Loucy (cell line): ENCODE measurements at regions not wholly inside any gene's neighbourhood (a gene's known extent, or its start where the extent isn't known, plus 50 kb on each side); places are given as distances from the start of the nearest gene placed in this dataset.

Experiments used
- H2AFZ ChIP-seq: fragments of 200-600 bp; sonication (generic); 2 replicates; pipeline ENCODE4 v1.6.0; 2016; ENCODE audit warnings: antibody characterized with exemption, mild to moderate bottlenecking, low read length, moderate library complexity
- H3F3A ChIP-seq: fragments of 200-600 bp; 2 replicates; pipeline ENCODE4 v1.6.0; 2016; ENCODE audit warnings: antibody characterized with exemption, low read depth, mild to moderate bottlenecking
- H3K27me3 ChIP-seq: fragments of 200-600 bp; sonication (generic); 2 replicates; pipeline ENCODE4 v1.6.1; 2014; ENCODE audit warnings: low read length, mild to moderate bottlenecking; ENCODE audit not compliant: insufficient read depth, poor library complexity, severe bottlenecking
- H3K36me3 ChIP-seq: fragments of 200-600 bp; sonication (generic); 2 replicates; pipeline ENCODE4 v1.6.1; 2016; ENCODE audit warnings: low read length; ENCODE audit not compliant: insufficient read depth
- H3K4me1 ChIP-seq: fragments of 200-600 bp; sonication (generic); 2 replicates; pipeline ENCODE4 v1.5.1; 2014; ENCODE audit warnings: low read length, mild to moderate bottlenecking; ENCODE audit not compliant: insufficient read depth, poor library complexity, severe bottlenecking
- H3K4me2 ChIP-seq: fragments of 200-600 bp; sonication (generic); 2 replicates; pipeline ENCODE4 v1.6.0; 2014; ENCODE audit warnings: antibody characterized with exemption, low read length, low read depth, mild to moderate bottlenecking; ENCODE audit not compliant: poor library complexity, severe bottlenecking
- H3K4me3 ChIP-seq: fragments of 200-600 bp; sonication (generic); 2 replicates; pipeline ENCODE4 v1.5.1; 2014; ENCODE audit warnings: low read length, mild to moderate bottlenecking, mixed read lengths; ENCODE audit not compliant: poor library complexity, severe bottlenecking
- H3K79me2 ChIP-seq: fragments of 200-600 bp; sonication (generic); 2 replicates; pipeline ENCODE4 v1.6.1; 2014; ENCODE audit warnings: low read length; ENCODE audit not compliant: insufficient read depth
- H3K9ac ChIP-seq: fragments of 200-600 bp; sonication (generic); 2 replicates; pipeline ENCODE4 v1.6.0; 2014; ENCODE audit warnings: mild to moderate bottlenecking, low read depth, low read length, moderate library complexity; ENCODE audit not compliant: poor library complexity, severe bottlenecking
- H3K9me2 ChIP-seq: fragments of 200-600 bp; sonication (generic); replicated peaks from 2 replicates; pipeline ENCODE4 v1.6.1; 2016; ENCODE audit warnings: low read depth, low read length, mixed read lengths
- H3K9me3 ChIP-seq: fragments of 200-600 bp; sonication (generic); 2 replicates; pipeline ENCODE4 v1.6.1; 2014; ENCODE audit warnings: mild to moderate bottlenecking, antibody characterized with exemption, low read length, low read depth; ENCODE audit not compliant: insufficient read depth
- H4K20me1 ChIP-seq: fragments of 200-600 bp; sonication (generic); 2 replicates; pipeline ENCODE4 v1.6.0; 2014; ENCODE audit warnings: antibody characterized with exemption, low read length, mild to moderate bottlenecking; ENCODE audit not compliant: insufficient read depth, poor library complexity, severe bottlenecking
- EZH2phosphoT487 ChIP-seq: fragments of 200-600 bp; IDR thresholded peaks from 2 replicates; pipeline ENCODE4 v1.6.1; 2018; ENCODE audit warnings: antibody characterized with exemption, mild to moderate bottlenecking, moderate library complexity, borderline replicate concordance
- TF ChIP-seq, protein P1 (sequence below): fragments of 200-600 bp; sonication (generic); conservative IDR thresholded peaks from 2 replicates; pipeline ENCODE4 v1.5.1; 2014; ENCODE audit warnings: mild to moderate bottlenecking, antibody characterized with exemption, low read length

DNA sequence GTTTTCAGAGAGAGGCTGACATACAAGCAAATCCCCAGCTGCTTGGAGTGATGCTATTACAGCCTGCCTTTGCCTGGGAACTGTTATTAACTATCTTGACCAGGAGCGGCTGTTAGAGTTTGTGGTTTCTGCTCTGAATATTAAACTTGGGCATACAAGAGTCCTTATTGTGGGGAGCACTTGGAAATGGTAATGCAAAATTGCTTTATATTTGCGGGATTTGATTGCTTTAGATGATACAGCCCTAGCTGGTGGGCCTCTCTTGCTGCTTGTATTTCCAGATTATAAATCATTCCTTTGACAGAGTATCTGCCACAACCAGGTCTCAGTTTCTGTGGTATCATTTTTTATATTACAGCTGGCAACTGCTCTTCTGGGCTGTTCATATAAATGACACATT is 101.9 kb upstream of the FAM204A start:
- no peaks in the 10 kb centered on the region for H3K9me3 ChIP-seq

DNA sequence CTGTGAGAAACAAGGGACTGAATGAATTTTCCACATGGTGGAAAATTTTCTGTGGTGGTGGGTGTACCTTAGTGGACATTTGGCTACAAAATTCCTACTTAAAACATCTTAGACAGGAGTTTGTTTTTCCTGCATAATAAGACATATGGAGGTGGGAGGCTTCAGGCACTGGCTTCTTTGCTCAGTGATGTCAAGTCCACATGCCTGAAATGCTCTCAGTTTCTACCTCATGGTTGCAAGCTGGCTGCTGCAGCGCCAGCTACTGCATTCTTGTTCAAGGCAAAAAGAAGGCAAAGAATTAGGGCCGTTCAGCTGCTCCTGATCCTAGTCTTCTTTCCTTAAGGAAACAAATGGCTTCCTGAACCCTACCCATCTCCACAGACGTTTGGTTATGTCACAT is 99.9 kb upstream of the FAM204A start:
- no peak overlapping the region for H2AFZ ChIP-seq
- H3K9ac ChIP-seq, result no peak overlapping the region
- no peaks in the 10 kb centered on the region for H3K27me3 ChIP-seq
- H3K4me1 ChIP-seq, result no peaks in the 10 kb centered on the region
- H3K4me2 ChIP-seq, result no peak overlapping the region
- no peaks in the 10 kb centered on the region for H4K20me1 ChIP-seq
- no peak overlapping the region for H3K4me3 ChIP-seq
- H3K9me3 ChIP-seq, result no peaks in the 10 kb centered on the region
- H3F3A ChIP-seq, result no peaks in the 10 kb centered on the region
- H3K9me2 ChIP-seq, result no peaks in the 10 kb centered on the region
- H3K79me2 ChIP-seq, result no peaks in the 10 kb centered on the region
- no peak for TF ChIP-seq EZH2phosphoT487
- TF ChIP-seq, protein P1, sequence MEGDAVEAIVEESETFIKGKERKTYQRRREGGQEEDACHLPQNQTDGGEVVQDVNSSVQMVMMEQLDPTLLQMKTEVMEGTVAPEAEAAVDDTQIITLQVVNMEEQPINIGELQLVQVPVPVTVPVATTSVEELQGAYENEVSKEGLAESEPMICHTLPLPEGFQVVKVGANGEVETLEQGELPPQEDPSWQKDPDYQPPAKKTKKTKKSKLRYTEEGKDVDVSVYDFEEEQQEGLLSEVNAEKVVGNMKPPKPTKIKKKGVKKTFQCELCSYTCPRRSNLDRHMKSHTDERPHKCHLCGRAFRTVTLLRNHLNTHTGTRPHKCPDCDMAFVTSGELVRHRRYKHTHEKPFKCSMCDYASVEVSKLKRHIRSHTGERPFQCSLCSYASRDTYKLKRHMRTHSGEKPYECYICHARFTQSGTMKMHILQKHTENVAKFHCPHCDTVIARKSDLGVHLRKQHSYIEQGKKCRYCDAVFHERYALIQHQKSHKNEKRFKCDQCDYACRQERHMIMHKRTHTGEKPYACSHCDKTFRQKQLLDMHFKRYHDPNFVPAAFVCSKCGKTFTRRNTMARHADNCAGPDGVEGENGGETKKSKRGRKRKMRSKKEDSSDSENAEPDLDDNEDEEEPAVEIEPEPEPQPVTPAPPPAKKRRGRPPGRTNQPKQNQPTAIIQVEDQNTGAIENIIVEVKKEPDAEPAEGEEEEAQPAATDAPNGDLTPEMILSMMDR, result no peak
- no peaks in the 10 kb centered on the region for H3K36me3 ChIP-seq

More for the DNA sequence above, 101.9 kb upstream of the FAM204A start:
- TF ChIP-seq, protein P1, result no peak
- TF ChIP-seq EZH2phosphoT487, result no peak
- Histone ChIP-seq H3K27me3 (no peaks in the 10 kb centered on the region), H3K4me1 (no peaks in the 10 kb centered on the region), H3K4me2 (no peak overlapping the region), H3K9me2 (no peaks in the 10 kb centered on the region), H3K9ac (no peak overlapping the region), H2AFZ (no peak overlapping the region), H3F3A (no peaks in the 10 kb centered on the region), H3K4me3 (no peak overlapping the region), H3K36me3 (no peaks in the 10 kb centered on the region), H3K79me2 (no peaks in the 10 kb centered on the region), H4K20me1 (no peaks in the 10 kb centered on the region)

DNA sequence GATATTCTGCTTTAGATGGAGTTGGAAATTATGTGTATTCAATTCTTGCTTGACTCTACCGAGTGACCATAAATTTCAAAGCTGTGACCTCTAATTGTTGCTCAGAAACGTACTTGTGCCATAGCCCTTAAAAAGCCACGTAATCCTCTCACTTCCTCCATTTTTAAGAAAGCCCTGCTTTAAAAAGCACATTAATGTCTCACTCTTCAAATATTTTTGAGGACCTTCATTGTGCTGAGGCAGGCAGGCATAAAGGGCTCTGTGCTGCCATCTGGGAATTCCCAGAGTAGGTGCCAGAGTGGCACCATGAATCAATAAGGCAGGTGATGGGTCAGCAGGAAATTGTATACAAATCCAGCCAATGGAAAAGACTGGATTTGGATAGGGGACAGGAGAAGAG is 97.7 kb upstream of the FAM204A start:
- Histone ChIP-seq H3K27me3 (no peaks in the 10 kb centered on the region), H3K36me3 (no peaks in the 10 kb centered on the region), H3K9me3 (no peaks in the 10 kb centered on the region), H3K4me3 (no peak overlapping the region), H3K79me2 (no peaks in the 10 kb centered on the region), H3K4me1 (no peaks in the 10 kb centered on the region), H3K9me2 (no peaks in the 10 kb centered on the region), H3K9ac (no peak overlapping the region), H2AFZ (no peak overlapping the region), H3K4me2 (no peak overlapping the region), H4K20me1 (no peaks in the 10 kb centered on the region), H3F3A (no peaks in the 10 kb centered on the region)
- no peak for TF ChIP-seq EZH2phosphoT487
- TF ChIP-seq, protein P1, result no peak
